HFF-Myc (cell line): ENCODE measurements at regions not wholly inside any gene's neighbourhood (a gene's known extent, or its start where the extent isn't known, plus 50 kb on each side); places are given as distances from the start of the nearest gene placed in this dataset.

Experiments used
- DNase-seq: peaks from one replicate; pipeline ENCODE4 v3.0.0-alpha.2; 2011; ENCODE audit warnings: low read depth; ENCODE audit errors: extremely low read depth
- H3K4me3 ChIP-seq: replicated peaks from 2 replicates; pipeline ENCODE4 v1.5.1; 2011; ENCODE audit warnings: low read depth, mild to moderate bottlenecking, control low read depth, low read length
- TF ChIP-seq, protein P1 (sequence below): IDR thresholded peaks from 2 replicates; pipeline ENCODE4 v1.5.1; 2012; ENCODE audit warnings: mild to moderate bottlenecking, low read depth, low read length, control low read depth; ENCODE audit errors: missing control alignments

DNA sequence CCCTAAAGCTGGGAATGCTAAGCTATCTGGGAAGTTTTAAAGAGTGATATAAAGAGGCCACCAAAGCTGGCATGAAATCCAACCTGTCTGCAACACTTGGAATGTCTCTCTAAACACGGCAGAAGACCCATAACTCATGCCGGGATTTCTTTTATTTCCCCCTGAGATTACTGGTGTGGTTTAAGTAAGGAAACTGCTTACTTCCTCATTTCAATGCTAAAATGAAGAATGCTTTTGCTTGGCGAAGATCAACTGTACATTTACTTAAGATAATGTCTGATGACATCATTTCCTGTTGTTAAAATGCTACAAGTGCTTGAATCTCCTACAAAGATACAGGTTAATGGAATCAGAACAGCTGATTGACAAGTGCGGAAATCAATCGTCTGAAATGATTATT lies 353.8 kb upstream of the SALL3 start:
- DNase-seq = no peak
- no peak overlapping the region for H3K4me3 ChIP-seq
- TF ChIP-seq, protein P1, sequence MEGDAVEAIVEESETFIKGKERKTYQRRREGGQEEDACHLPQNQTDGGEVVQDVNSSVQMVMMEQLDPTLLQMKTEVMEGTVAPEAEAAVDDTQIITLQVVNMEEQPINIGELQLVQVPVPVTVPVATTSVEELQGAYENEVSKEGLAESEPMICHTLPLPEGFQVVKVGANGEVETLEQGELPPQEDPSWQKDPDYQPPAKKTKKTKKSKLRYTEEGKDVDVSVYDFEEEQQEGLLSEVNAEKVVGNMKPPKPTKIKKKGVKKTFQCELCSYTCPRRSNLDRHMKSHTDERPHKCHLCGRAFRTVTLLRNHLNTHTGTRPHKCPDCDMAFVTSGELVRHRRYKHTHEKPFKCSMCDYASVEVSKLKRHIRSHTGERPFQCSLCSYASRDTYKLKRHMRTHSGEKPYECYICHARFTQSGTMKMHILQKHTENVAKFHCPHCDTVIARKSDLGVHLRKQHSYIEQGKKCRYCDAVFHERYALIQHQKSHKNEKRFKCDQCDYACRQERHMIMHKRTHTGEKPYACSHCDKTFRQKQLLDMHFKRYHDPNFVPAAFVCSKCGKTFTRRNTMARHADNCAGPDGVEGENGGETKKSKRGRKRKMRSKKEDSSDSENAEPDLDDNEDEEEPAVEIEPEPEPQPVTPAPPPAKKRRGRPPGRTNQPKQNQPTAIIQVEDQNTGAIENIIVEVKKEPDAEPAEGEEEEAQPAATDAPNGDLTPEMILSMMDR = no peak

DNA sequence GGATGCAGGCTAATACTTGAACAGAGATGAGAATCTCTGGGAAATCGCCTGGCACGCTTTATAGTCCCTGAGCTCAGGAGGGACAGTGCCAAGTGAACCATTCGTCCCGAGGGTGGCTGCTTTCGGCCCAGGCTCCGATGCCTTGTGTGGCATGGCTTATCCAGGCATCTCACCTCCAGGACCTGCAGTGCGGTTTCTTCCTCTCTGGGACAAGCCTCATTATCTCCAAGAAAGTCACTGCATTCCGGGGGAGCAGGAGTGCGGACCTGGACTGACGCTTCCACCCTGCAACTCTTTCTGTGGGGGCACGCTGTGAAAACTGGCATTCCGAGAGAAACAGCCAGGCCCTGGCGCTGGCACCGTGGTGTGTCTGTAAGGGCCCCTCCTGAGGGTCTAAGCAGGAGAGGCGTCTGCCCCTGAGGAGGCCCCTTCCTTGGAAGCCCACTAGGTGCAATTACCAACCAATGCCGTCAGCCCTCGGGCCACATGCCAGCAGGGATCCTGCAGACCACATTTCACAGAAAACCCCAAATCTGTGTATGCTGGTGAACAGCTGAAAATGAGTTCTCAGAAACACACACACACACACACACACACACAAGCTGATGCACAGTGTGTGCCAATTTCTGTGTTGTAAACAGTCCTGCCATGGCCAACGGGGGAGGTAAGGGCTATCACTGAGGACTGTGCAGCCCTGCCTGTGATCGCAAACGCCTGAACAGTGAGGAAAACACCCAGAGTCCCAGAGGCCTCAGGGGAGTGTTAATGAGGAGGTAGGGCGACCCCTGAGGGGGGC lies 351.9 kb upstream of the SALL3 start:
- no peak overlapping the region for H3K4me3 ChIP-seq
- TF ChIP-seq, protein P1 = no peak
- no peak for DNase-seq

DNA sequence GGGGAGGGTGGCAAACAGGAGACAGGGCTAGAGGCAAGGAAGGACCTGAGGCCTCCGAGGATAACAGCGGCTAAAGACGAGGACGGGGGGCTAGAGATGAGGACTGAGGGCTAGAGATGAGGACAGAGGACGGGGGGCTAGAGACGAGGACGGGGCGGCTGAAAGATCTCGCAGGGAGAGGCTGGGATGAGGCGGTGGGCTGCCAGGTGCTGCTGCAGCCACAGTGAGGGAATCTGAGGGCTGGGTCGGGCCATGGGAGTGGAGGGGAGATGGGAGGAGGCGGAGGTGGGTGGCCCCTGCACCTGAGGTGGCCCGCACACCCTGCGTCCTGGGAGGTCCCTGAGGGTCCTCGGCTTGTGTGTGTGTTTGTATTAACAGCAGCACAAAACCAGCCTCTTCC lies 350.2 kb upstream of the SALL3 start:
- TF ChIP-seq, protein P1 = no peak
- H3K4me3 ChIP-seq = no peak overlapping the region
- DNase-seq = no peak

DNA sequence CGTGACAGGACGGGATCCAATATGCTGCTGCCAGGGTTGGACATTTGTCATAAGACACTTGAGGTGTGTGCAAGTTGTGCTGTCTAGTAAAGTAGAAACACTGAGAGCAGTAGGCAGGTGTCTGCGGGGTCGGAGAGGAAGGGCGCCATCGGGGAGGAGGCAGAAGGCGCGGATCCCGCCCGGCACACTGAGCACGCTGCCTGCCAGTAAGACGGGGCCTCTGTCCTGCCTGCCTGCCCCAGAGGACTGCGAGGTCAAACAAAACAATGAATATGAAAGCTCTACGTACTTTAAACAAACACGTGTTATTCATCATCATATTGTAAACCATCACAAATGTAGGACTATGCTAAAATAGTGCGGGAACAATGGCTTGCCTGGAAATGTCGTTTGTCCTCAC lies 349.3 kb upstream of the SALL3 start:
- DNase-seq = no peak
- TF ChIP-seq, protein P1 = no peak
- no peak overlapping the region for H3K4me3 ChIP-seq

DNA sequence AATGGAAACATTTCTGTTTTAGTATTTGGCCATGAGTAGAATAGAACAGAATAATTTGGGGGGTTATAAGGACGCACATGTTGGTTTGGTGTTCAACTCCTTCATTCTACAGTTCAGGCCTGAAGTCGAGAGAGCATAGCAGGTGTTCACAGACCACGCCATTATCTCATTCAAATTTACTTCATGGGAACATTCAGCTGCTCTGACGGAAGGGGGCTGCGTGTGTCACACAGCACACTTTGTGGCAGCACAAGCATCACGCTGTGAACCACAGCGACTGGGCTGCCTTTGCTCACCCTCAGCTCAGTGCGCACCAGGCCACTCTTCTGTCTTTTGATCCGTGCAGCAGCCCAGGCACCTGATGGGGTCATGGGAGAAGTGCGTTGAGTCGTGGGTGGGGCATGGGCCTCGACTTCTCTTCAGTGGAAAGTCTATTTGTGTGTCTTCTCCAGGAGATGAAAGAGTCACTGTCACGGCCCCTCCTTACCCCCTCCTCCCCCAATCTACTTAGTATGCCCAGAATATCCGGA lies 348.6 kb upstream of the SALL3 start:
- H3K4me3 ChIP-seq = no peak overlapping the region
- TF ChIP-seq, protein P1 = no peak
- no peak for DNase-seq

DNA sequence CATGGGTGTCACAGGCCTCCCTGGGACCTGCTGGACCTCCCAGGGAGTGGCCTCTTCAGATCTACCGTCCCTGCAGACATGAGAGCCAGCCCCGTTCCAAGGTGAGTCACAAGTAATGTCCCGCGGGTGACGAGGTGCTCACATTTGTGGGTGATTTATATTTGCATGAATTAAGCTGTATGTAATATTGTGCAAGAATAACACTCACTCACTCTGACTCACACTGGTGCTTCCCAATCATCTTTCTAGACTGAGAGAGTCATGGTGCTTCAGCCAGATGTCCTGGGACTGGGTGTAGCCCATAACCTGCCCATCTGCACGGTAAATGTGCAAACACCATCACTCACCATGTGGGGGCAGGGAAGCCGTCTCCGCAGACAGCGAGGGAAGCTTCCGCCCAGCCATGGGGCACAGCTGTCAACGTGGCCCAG lies 347.5 kb upstream of the SALL3 start:
- TF ChIP-seq, protein P1 = no peak
- H3K4me3 ChIP-seq = no peak overlapping the region
- no peak for DNase-seq
